ENCODE measurements at regions not wholly inside any gene's neighbourhood (a gene's known extent, or its start where the extent isn't known, plus 50 kb on each side); places are given as distances from the start of the nearest gene placed in this dataset.

DNA sequence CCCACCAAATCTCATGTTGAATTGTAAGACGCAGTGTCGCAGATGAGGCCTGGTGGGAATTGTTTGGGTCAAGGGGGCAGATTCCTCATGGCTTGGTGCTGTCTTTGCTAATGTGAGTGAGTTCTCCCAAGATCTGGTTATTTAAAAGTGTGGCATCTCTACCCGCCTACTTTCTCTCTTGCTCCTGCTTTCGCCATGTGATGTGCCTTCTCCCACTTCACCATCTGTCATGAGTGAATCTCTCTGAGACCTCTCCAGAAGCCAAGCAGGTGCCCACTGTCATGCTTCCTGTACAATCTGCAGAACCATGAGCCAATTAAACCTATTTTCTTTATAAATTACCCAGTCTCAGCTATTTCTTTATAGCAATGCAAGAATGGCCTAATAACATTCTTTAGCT, 246.6 kb upstream of the CDH20 start:
- WGBS (ENCODE audit: extremely low coverage, insufficient coverage, insufficient read length), result no CpG with 5 or more reads among the region's 4 CpGs
- peaks cover 6% of the 10 kb centered on the region for H3K79me1 ChIP-seq (ENCODE audit: low read length)
- no peak overlapping the region for H4K8ac ChIP-seq (ENCODE audit: low read depth, low read length)
- peak overlapping the region; percentile 55 for H2BK12ac ChIP-seq (ENCODE audit: low read length)
- no peak overlapping the region for H2AFZ ChIP-seq (ENCODE audit: insufficient read depth, low read length, poor library complexity)
- no peak overlapping the region for H3K18ac ChIP-seq (ENCODE audit: low read length)
- H3K27me3 ChIP-seq (ENCODE audit: insufficient read depth, low read length), result no peaks in the 10 kb centered on the region
- H3K9ac ChIP-seq (ENCODE audit: low read length), result no peak overlapping the region
- H3K79me2 ChIP-seq (ENCODE audit: control insufficient read depth, insufficient read depth, low read length, poor library complexity), result no peaks in the 10 kb centered on the region
- H3K36me3 ChIP-seq (ENCODE audit: control insufficient read depth in 1 of 2, insufficient read depth in 2 of 2, low read length in 2 of 2), result no peaks in the 10 kb centered on the region
- H3K4me1 ChIP-seq (ENCODE audit: control insufficient read depth in 1 of 2, insufficient read depth in 2 of 2, low read length in 2 of 2), result peaks cover 6 to 7% of the 10 kb centered on the region in 2 experiments
- no peak overlapping the region for H3K14ac ChIP-seq (ENCODE audit: low read length)
- H3K4ac ChIP-seq (ENCODE audit: low read depth, low read length), result no peak overlapping the region
- no peak overlapping the region for H4K12ac ChIP-seq (ENCODE audit: low read depth, low read length)
- H4K91ac ChIP-seq (ENCODE audit: low read depth, low read length), result no peak overlapping the region
- no peak overlapping the region for H2BK5ac ChIP-seq (ENCODE audit: low read depth, low read length, poor library complexity)
- H3K9me3 ChIP-seq (ENCODE audit: insufficient read depth, low read depth, low read length), result no peaks in the 10 kb centered on the region
- H3K4me2 ChIP-seq (ENCODE audit: low read length), result no peak overlapping the region
- H3K27ac ChIP-seq (ENCODE audit: low read depth, low read length), result no peak overlapping the region
- no peak overlapping the region for H2AK5ac ChIP-seq (ENCODE audit: low read length)
- H3K23ac ChIP-seq (ENCODE audit: low read length), result no peak overlapping the region
- no peak overlapping the region for H2BK120ac ChIP-seq (ENCODE audit: insufficient read depth, low read length, poor library complexity)
- H3K4me3 ChIP-seq (ENCODE audit: low read depth, low read length), result no peak overlapping the region
- no peak for DNase-seq

DNA sequence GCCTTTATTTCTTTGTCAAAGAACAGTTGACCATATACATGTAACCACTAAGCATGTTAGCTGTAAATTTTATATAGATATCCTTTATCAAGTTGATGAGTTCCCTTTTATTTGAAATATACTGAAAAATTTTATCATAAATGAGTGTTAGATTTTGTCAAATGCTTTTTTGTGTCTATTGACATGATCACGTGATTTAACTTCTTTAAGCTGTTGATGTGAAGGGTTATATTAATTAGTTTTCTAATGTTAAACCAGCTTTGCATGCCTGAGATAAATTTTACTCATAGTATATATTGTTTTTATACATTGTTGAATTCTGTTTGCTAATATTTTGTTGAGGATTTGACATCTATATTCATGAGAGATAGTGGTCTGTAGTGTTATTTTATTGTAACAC, 241.9 kb upstream of the CDH20 start:
- Histone ChIP-seq H3K9ac (ENCODE audit: low read length) (no peak overlapping the region), H3K14ac (ENCODE audit: low read length) (no peak overlapping the region), H3K27ac (ENCODE audit: low read depth, low read length) (no peak overlapping the region), H2BK120ac (ENCODE audit: insufficient read depth, low read length, poor library complexity) (no peak overlapping the region), H3K9me3 (ENCODE audit: insufficient read depth, low read depth, low read length) (no peaks in the 10 kb centered on the region), H3K36me3 (ENCODE audit: control insufficient read depth in 1 of 2, insufficient read depth in 2 of 2, low read length in 2 of 2) (no peaks in the 10 kb centered on the region), H3K4me3 (ENCODE audit: low read depth, low read length) (no peak overlapping the region), H3K27me3 (ENCODE audit: insufficient read depth, low read length) (no peaks in the 10 kb centered on the region), H3K79me2 (ENCODE audit: control insufficient read depth, insufficient read depth, low read length, poor library complexity) (no peaks in the 10 kb centered on the region), H2AFZ (ENCODE audit: insufficient read depth, low read length, poor library complexity) (no peak overlapping the region), H4K12ac (ENCODE audit: low read depth, low read length) (no peak overlapping the region), H2AK5ac (ENCODE audit: low read length) (no peak overlapping the region), H2BK5ac (ENCODE audit: low read depth, low read length, poor library complexity) (no peak overlapping the region), H2BK12ac (ENCODE audit: low read length) (no peak overlapping the region), H3K18ac (ENCODE audit: low read length) (no peak overlapping the region), H3K79me1 (ENCODE audit: low read length) (peaks cover 4% of the 10 kb centered on the region), H4K91ac (ENCODE audit: low read depth, low read length) (no peak overlapping the region), H3K23ac (ENCODE audit: low read length) (no peak overlapping the region), H4K8ac (ENCODE audit: low read depth, low read length) (no peak overlapping the region), H3K4me2 (ENCODE audit: low read length) (no peak overlapping the region), H3K4me1 (ENCODE audit: control insufficient read depth in 1 of 2, insufficient read depth in 2 of 2, low read length in 2 of 2) (peaks cover 2 to 3% of the 10 kb centered on the region in 2 experiments), H3K4ac (ENCODE audit: low read depth, low read length) (no peak overlapping the region)
- WGBS (ENCODE audit: extremely low coverage, insufficient coverage, insufficient read length), result no CpG with 5 or more reads among the region's 1 CpG
- no peak for DNase-seq

DNA sequence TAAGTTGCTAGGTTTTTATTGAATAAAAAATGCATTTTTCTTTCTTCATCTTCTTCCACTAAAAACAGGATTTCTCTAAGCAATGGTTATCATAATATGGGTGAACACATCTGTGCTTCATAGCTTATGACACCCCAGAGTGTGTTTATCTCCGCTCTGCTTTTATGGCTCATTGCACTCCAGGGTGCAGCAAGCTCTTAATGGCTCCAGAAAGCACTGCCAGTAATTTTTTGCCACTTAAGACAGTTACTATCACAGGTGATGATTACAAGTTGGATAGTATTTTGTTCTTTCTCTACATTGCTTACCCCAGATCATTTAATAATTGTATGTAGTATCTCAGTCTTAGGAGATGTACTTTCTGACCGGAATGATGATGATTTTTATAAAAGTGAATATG, 239.3 kb upstream of the CDH20 start:
- no peaks in the 10 kb centered on the region for H3K27me3 ChIP-seq (ENCODE audit: insufficient read depth, low read length)
- H2BK120ac ChIP-seq (ENCODE audit: insufficient read depth, low read length, poor library complexity), result no peak overlapping the region
- H3K4me3 ChIP-seq (ENCODE audit: low read depth, low read length), result no peak overlapping the region
- H2BK5ac ChIP-seq (ENCODE audit: low read depth, low read length, poor library complexity), result no peak overlapping the region
- no peak overlapping the region for H3K9ac ChIP-seq (ENCODE audit: low read length)
- H4K12ac ChIP-seq (ENCODE audit: low read depth, low read length), result no peak overlapping the region
- H3K4ac ChIP-seq (ENCODE audit: low read depth, low read length), result no peak overlapping the region
- no peaks in the 10 kb centered on the region for H3K36me3 ChIP-seq (ENCODE audit: control insufficient read depth in 1 of 2, insufficient read depth in 2 of 2, low read length in 2 of 2)
- no peaks in the 10 kb centered on the region for H3K79me2 ChIP-seq (ENCODE audit: control insufficient read depth, insufficient read depth, low read length, poor library complexity)
- H3K18ac ChIP-seq (ENCODE audit: low read length), result no peak overlapping the region
- no peak overlapping the region for H4K8ac ChIP-seq (ENCODE audit: low read depth, low read length)
- H3K23ac ChIP-seq (ENCODE audit: low read length), result no peak overlapping the region
- H3K79me1 ChIP-seq (ENCODE audit: low read length), result no peaks in the 10 kb centered on the region
- no peak overlapping the region for H3K14ac ChIP-seq (ENCODE audit: low read length)
- H3K27ac ChIP-seq (ENCODE audit: low read depth, low read length), result no peak overlapping the region
- no peak overlapping the region for H4K91ac ChIP-seq (ENCODE audit: low read depth, low read length)
- no CpG with 5 or more reads among the region's 2 CpGs for WGBS (ENCODE audit: extremely low coverage, insufficient coverage, insufficient read length)
- no peak overlapping the region for H2BK12ac ChIP-seq (ENCODE audit: low read length)
- no peak overlapping the region for H2AK5ac ChIP-seq (ENCODE audit: low read length)
- no peaks in the 10 kb centered on the region for H3K9me3 ChIP-seq (ENCODE audit: insufficient read depth, low read depth, low read length)
- H2AFZ ChIP-seq (ENCODE audit: insufficient read depth, low read length, poor library complexity), result no peak overlapping the region
- no peak for DNase-seq
- H3K4me1 ChIP-seq (ENCODE audit: control insufficient read depth in 1 of 2, insufficient read depth in 2 of 2, low read length in 2 of 2), result no peaks in the 10 kb centered on the region
- H3K4me2 ChIP-seq (ENCODE audit: low read length), result no peak overlapping the region

DNA sequence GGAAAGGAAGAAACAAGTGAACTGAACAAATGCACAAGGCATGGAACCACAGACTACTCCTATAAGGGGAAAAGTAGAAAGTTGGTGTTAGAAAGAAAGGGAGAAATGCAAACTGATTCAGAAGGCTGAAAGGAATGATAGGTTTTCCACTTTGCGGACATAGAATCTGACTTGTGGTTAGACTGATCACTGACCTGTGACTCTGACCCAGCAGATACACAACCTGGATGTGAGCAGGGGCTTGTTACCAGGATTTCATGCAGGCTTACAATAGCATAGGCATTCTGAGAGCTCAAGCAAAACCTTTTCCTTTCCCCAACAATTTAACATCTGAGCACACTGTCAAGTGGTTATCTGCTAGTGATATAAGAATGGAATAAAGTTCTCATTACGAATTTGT, 237.0 kb upstream of the CDH20 start:
- Histone ChIP-seq H3K14ac (ENCODE audit: low read length) (no peak overlapping the region), H3K27ac (ENCODE audit: low read depth, low read length) (no peak overlapping the region), H2BK120ac (ENCODE audit: insufficient read depth, low read length, poor library complexity) (no peak overlapping the region), H3K23ac (ENCODE audit: low read length) (no peak overlapping the region), H3K36me3 (ENCODE audit: control insufficient read depth in 1 of 2, insufficient read depth in 2 of 2, low read length in 2 of 2) (no peaks in the 10 kb centered on the region), H3K4ac (ENCODE audit: low read depth, low read length) (no peak overlapping the region), H3K4me3 (ENCODE audit: low read depth, low read length) (no peak overlapping the region), H3K4me2 (ENCODE audit: low read length) (no peak overlapping the region), H2AFZ (ENCODE audit: insufficient read depth, low read length, poor library complexity) (no peak overlapping the region), H3K18ac (ENCODE audit: low read length) (no peak overlapping the region), H4K91ac (ENCODE audit: low read depth, low read length) (no peak overlapping the region), H3K4me1 (ENCODE audit: control insufficient read depth in 1 of 2, insufficient read depth in 2 of 2, low read length in 2 of 2) (no peaks in the 10 kb centered on the region), H4K8ac (ENCODE audit: low read depth, low read length) (no peak overlapping the region), H2AK5ac (ENCODE audit: low read length) (no peak overlapping the region), H3K27me3 (ENCODE audit: insufficient read depth, low read length) (no peaks in the 10 kb centered on the region), H3K79me2 (ENCODE audit: control insufficient read depth, insufficient read depth, low read length, poor library complexity) (no peaks in the 10 kb centered on the region), H3K9me3 (ENCODE audit: insufficient read depth, low read depth, low read length) (no peaks in the 10 kb centered on the region), H4K12ac (ENCODE audit: low read depth, low read length) (no peak overlapping the region), H3K79me1 (ENCODE audit: low read length) (no peaks in the 10 kb centered on the region), H2BK5ac (ENCODE audit: low read depth, low read length, poor library complexity) (no peak overlapping the region), H2BK12ac (ENCODE audit: low read length) (no peak overlapping the region), H3K9ac (ENCODE audit: low read length) (no peak overlapping the region)
- WGBS (ENCODE audit: extremely low coverage, insufficient coverage, insufficient read length), result no CpG with 5 or more reads among the region's 2 CpGs
- no peak for DNase-seq
